ENCODE measurements at regions not wholly inside any gene's neighbourhood (a gene's known extent, or its start where the extent isn't known, plus 50 kb on each side); places are given as distances from the start of the nearest gene placed in this dataset.

DNA sequence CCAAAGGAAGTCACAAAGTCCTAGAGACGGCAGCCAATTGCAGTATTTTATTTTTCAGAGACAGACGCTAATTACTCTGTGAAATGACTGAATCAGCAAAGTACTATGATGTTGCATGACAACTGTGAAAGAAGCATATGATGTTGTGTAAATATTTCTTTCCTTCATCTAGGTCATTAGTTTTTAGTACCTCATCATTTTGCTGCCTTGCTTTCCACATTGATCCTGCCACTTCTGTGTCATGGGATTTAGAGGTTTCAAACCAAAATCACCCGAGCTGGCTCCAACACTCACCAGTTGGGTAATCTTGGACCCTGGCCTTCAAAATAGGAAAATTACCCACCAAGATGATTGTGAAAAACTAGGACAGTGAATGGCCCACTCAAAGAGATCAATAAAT is 585.2 kb downstream of the ACTL7B start (continued):
- TF ChIP-seq SALL2 (tag by site-specific recombination; IDR thresholded peaks at IDR 0.05; ENCODE audit: borderline replicate concordance) (no peak), GLIS1 (tag by site-specific recombination; IDR thresholded peaks at IDR 0.05) (no peak), ZNF394 (tag by site-specific recombination; IDR thresholded peaks at IDR 0.05; ENCODE audit: borderline replicate concordance) (no peak), PBX3 (CRISPR knock-in tag; IDR thresholded peaks at IDR 0.05) (no peak), ZNF175 (tag by site-specific recombination; IDR thresholded peaks at IDR 0.05) (no peak)

DNA sequence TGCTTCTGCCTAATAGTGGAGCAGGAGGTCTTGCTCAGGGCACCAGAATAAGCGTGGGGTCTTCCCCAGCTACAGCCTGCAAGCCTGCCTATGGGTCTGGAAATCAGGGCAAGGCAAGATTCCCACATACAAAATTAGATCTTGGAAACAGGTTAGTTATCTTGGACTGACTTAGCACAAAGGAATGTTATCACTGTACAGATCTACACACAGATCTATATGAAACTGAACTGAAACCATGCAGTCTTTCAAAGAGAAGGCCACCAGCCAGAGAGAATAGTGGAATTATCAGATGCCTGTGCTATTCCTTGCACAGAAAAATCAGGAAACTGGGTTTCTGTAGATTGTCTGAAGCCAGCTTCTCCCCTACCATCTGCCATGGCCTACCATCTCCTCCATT is 585.7 kb downstream of the ACTL7B start:
- Histone ChIP-seq H3K36me3 (ENCODE audit: control insufficient read depth in 2 of 2, insufficient read depth in 1 of 2, low read length in 2 of 2) (no peaks in the 10 kb centered on the region), H3K4me1 (ENCODE audit: control insufficient read depth, insufficient read depth, low read length) (peaks cover 12% of the 10 kb centered on the region), H3K27ac (ENCODE audit: extremely low read depth, low read depth, low read length) (no peak overlapping the region), H3K4me3 (ENCODE audit: low read depth, low read length) (no peak overlapping the region), H3K9me3 (ENCODE audit: control insufficient read depth, insufficient read depth, low read depth, low read length) (no peaks in the 10 kb centered on the region)
- TF ChIP-seq ZNF529 (tag by site-specific recombination; IDR thresholded peaks at IDR 0.05; ENCODE audit: insufficient replicate concordance), result no peak
- TF ChIP-seq ZNF175 (tag by site-specific recombination; IDR thresholded peaks at IDR 0.05), result no peak
- TF ChIP-seq OVOL3 (tag by site-specific recombination; IDR thresholded peaks at IDR 0.05), result no peak
- TF ChIP-seq GFI1B (tag by site-specific recombination; IDR thresholded peaks at IDR 0.05), result no peak
- TF ChIP-seq, protein P1, sequence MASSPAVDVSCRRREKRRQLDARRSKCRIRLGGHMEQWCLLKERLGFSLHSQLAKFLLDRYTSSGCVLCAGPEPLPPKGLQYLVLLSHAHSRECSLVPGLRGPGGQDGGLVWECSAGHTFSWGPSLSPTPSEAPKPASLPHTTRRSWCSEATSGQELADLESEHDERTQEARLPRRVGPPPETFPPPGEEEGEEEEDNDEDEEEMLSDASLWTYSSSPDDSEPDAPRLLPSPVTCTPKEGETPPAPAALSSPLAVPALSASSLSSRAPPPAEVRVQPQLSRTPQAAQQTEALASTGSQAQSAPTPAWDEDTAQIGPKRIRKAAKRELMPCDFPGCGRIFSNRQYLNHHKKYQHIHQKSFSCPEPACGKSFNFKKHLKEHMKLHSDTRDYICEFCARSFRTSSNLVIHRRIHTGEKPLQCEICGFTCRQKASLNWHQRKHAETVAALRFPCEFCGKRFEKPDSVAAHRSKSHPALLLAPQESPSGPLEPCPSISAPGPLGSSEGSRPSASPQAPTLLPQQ (tag by site-specific recombination; IDR thresholded peaks at IDR 0.05), result no peak
- TF ChIP-seq, protein P2, sequence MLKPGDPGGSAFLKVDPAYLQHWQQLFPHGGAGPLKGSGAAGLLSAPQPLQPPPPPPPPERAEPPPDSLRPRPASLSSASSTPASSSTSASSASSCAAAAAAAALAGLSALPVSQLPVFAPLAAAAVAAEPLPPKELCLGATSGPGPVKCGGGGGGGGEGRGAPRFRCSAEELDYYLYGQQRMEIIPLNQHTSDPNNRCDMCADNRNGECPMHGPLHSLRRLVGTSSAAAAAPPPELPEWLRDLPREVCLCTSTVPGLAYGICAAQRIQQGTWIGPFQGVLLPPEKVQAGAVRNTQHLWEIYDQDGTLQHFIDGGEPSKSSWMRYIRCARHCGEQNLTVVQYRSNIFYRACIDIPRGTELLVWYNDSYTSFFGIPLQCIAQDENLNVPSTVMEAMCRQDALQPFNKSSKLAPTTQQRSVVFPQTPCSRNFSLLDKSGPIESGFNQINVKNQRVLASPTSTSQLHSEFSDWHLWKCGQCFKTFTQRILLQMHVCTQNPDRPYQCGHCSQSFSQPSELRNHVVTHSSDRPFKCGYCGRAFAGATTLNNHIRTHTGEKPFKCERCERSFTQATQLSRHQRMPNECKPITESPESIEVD (tag by site-specific recombination; IDR thresholded peaks at IDR 0.05), result no peak
- TF ChIP-seq ZNF174 (tag by site-specific recombination; IDR thresholded peaks at IDR 0.05), result no peak
- no peak for TF ChIP-seq SCRT2 (tag by site-specific recombination; IDR thresholded peaks at IDR 0.05)
- no peak for TF ChIP-seq ZNF223 (tag by site-specific recombination; IDR thresholded peaks at IDR 0.05)
- TF ChIP-seq AEBP2 (tag by site-specific recombination; IDR thresholded peaks at IDR 0.05; ENCODE audit: borderline replicate concordance), result no peak
- TF ChIP-seq ZNF560 (tag by site-specific recombination; IDR thresholded peaks at IDR 0.05; ENCODE audit: borderline replicate concordance), result no peak
- no peak for TF ChIP-seq ZNF155 (tag by site-specific recombination; IDR thresholded peaks at IDR 0.05)
- no peak for TF ChIP-seq ZNF518A (tag by site-specific recombination; conservative IDR thresholded peaks at IDR 0.05; ENCODE audit: low read depth)
- TF ChIP-seq ZNF335 (tag by site-specific recombination; conservative IDR thresholded peaks at IDR 0.05), result no peak
- ChIA-PET POLR2A (no interaction called here), CTCF (interaction anchor here (0.6 to 1.7 kb wide), 12 partner anchors 8 to 741 kb away, joined by 3 to 9 read pairs (median 3); no protein-coding TSS in a partner anchor)
